Middle frontal gyrus (tissue), 1 donor: ENCODE measurements at regions not wholly inside any gene's neighbourhood (a gene's known extent, or its start where the extent isn't known, plus 50 kb on each side); places are given as distances from the start of the nearest gene placed in this dataset.
"Not testable (repeated sequence)": the region's sequence is repeated elsewhere in the genome, so short reads cannot be mapped to it uniquely, and the experiment has no call there.

Source experiments
- DNase-seq: peaks from one replicate; pipeline ENCODE4 v3.0.0-alpha.2; 2015; ENCODE audit warnings: low spot score; ENCODE audit errors: extremely low spot score

DNA sequence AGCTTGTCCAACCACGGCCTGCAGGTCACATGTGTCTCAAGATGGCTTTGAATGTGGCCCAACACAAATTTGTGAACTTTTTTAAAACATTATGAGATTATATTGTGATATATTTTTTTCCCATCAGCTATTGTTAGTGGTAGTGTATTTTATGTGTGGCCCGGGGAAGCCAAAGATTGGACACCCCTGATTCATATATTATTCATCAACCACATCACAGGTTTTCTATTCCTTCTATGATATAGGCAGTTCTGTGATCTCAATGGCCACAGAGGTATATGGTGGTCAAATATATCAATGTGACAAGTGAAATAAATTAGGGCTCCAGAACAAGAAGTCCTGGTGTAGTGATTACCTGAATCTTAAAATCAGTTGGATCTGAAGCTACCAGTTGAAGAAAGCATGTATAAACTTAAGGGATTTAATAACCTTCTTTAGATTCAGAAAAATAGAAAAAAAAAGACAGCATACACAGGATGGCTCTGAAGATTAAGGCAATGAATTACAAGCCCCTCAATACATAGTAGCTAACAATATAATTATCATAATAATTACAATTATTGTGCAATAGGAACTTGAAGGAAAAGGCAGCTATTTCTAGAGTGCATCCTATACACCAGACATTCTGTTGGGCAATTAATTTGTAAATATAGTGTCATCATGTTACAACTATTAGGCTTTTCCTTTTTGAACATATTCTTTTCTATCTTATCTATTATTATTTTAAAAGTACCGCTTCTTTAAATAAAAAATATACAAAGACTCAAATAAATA lies 530.4 kb upstream of the PTPRD start:
- no peak for DNase-seq

DNA sequence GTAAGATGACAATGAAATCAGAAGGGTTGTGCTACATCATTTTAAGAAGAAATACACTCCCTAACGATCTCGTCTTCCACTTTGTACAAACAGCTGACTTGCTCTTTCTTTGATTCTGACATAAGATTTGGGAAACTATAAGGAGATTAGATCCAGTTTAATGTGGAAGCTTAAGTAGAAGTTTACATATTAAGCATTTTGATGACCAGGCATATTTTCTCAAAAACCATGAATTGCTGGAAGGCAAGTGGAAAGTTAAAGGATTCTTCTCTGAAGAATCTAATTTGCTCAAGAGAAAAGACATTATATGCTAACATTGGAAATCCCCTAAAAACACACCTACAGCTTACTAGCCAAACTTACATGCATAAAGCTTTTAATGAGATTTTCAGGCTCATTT lies 531.9 kb upstream of the PTPRD start:
- DNase-seq = no peak

DNA sequence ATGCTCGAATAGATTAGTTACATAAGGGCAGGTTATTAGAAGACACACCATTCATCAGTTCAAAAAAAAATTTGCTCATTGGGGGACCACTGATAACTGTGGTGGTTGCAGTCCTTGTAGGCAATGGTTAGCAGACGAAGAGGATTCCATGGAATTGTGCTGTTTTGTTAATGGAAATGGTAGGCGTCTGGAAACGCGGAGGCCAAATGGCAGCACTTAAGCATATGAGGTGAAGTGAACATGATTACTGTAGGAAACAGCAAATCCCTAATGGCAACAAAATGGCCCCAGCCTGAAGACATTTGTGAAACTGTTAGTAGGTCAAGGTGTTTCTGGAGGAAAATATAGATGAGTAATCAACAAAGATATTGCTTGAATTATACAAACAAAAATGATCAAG lies 535.4 kb upstream of the PTPRD start:
- no peak for DNase-seq

DNA sequence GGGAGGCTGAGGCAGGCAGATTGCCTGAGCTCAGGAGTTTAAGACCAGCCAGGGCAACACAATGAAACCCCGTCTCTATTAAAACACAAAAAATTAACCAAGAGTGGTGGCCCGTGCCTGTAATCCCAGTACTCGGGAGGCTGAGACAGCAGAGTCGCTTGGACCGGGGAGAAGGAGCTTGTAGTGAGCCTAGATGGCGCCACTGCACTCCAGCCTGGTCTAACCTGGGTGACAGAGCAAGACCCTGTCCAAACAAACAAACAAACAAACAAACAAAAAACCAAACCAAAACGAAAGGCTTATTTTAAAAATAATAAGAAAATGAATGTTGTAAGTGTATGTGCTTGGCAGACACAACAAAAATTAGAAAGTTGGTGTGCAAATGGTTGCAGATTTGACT lies 536.3 kb upstream of the PTPRD start:
- DNase-seq = no peak

DNA sequence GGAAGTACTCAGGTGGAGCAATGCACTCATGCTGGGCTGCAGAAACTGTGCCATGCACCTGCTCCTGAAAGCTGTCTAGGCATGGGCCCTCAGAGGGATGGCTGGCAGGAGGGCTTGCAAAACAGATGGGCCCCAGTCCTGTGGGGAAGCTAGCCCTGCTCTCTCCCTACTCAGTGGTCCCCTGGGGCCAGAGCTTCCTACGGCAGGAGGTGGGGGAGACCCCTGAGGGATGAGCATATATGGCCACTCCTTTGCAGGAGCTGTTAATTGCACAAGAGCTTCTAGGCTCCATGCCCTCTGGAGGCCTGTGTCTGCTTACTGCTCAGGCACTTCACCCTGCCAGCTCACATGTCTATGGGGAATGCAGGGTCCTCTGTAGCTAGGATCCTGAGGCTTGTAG lies 545.3 kb upstream of the PTPRD start:
- no peak for DNase-seq

DNA sequence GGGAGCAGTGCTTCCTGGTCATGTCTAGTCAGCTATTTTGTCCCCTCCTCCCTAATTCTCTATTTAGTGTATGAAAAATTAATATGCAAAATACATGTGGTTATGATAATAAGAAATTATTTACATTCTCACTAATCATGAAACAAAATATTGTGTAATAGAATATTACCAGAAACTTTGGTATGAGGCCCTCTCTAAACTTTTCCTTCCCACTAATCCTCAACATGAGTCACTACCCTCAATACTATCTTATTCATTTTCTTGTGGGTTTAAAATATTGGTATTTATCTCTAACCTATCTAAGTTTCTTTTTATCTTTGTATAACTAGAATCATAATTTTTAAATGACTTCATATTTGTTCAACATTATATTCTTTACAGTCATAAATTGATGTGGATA lies 545.9 kb upstream of the PTPRD start:
- DNase-seq = no peak

DNA sequence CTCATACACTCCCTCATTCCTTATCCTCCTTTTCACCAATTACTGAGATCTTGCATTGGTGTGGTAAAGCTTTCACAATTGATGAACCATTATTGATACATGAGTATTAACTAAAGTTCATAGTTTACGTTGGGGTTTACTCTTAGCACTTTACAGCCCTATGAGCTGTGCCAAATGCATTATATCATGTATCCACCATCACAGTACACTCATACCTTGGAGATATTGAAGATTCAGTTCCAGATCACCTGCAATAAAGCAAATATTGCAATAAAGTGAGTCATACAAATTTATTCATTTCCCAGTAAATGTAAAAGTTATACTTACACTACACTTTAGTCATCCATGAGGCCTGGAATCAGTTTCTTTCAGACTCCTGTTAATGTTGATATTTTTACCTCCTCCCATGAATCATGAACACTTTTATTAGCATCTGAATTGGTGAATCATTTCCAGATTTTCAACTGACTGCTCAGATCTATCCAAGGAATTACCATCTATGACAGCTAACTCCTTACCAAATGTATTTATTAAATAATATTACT lies 546.6 kb upstream of the PTPRD start:
- no peak for DNase-seq

DNA sequence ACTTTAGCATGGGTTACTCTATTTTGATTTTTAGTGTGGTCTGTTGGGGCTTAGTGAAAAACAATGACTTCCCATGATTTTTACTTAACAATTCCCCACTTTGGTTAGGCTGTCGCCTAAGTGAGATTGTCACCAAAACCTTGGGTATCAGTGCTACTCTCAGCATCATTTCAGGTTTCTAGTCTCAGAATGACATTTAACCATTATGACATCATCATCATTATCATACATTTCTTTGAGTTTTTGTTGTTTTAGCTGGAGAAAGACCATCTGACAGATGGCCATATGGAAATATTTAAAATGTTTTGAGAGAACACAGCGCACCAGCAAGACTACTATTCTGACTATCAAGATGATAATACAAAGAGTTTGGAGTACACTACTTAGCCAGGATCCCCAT lies 551.0 kb upstream of the PTPRD start:
- no peak for DNase-seq

DNA sequence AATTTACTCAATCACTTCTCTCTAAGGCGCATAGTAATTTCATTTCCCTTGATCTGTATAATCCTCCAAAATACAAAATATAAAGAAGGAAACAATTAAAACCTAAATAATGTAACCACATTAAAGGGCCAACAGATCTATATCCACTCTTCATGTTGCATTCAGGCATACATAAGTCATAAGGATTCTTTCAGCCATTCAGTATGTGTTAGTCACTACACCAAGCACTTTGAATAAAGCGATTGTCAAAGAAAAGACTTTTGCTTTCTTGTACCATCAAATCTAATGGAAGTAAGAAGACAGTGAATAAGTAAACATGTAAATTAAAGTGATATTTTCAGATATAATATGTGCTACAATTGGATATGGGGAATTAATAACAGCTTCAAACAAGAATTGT lies 569.2 kb upstream of the PTPRD start:
- no peak for DNase-seq

DNA sequence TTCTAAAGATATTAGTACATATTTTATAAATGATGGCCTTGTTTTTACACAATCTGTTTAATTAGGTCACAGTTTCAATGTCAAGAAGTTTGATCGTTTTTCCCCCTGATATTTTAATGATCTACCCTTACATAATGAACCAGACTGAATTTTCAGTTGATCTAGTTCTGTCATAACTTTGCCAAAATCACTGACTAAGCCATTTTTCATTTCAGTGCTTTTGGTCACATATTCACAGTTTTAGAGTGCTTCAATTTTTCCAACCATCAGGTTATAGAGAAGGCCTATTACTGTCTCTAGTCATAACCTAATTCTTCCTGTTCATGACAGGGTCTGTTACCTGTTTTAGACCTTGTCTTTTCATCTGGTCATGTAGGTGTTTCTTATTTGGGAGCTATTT lies 577.9 kb upstream of the PTPRD start:
- no peak for DNase-seq

DNA sequence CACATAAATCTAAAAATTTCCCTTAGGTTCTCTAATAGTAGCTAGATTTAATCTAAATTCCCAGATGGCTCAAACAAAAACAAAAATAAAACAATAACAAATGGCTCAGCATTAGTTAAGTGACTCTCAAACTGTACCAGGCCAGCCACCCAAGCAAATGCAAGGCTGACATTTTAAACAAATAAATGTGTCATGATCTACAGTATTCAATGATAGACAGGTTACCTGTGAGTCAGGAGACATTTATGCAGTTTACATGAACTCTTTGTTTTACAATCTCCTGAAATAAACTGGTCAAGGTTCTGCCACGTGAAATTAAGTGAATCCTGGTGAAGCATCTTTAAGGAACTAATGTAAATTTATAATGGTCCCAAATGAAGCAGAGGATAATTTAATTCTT lies 580.2 kb upstream of the PTPRD start:
- DNase-seq = no peak

DNA sequence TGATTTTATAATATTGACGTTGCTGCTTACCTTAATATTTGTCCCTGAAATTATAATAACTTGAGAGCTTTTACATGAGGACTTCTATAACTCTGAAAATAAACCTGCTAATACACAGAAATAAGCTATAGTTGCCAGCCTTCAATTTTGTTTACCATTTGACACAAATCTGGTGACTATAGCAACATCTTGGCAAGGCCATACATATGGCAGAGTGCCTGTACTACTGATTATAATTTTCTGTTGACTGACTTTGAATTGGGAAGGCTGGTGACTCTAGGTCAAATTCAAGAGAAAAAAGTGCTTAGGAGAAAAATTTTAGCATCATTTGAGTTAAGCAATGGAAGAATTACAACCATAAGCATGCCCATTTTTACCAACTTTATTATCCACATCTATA lies 581.4 kb upstream of the PTPRD start:
- no peak for DNase-seq

DNA sequence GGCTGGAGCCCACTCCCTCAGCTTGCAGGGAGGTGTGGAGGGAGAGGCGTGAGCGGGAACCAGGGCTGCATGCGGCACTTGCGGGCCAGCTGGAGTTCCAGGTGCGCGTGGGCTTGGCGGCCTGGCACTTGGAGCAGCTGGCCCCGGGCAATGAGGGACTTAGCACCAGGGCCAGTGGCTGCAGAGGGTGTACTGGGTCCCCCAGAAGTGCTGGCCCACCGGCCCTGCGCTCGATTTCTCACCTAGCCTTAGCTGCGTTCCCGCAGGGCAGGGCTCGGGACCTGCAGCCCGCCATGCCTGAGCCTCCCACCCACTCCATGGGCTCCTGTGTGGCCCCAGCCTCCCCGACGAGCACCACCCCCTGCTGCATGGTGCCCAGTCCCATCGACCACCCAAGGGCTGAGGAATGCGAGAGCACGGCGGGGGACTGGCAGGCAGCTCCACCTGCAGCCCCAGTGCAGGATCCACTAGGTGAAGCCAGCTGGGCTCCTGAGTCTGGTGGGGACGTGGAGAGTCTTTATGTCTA lies 584.1 kb upstream of the PTPRD start:
- DNase-seq = not testable (repeated sequence)

DNA sequence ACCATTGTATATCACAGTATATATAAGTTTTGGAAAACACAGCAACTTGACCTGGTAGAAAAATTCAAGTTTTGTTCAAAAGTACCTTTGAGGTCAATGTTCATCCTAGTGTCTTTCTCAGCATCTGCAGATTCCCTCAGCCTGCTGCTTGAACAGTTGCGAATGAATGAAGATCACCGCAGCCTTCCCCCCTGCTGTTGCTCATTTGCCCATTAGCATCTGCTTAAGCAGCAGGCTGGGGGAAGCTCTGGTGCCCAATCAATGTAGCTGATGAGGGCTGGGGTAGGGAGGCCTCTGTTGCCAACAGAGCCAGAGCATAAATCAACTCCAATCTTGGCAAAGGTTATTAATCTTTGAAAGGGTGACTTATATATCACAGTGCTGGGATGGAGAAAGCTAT lies 586.5 kb upstream of the PTPRD start:
- DNase-seq = no peak

DNA sequence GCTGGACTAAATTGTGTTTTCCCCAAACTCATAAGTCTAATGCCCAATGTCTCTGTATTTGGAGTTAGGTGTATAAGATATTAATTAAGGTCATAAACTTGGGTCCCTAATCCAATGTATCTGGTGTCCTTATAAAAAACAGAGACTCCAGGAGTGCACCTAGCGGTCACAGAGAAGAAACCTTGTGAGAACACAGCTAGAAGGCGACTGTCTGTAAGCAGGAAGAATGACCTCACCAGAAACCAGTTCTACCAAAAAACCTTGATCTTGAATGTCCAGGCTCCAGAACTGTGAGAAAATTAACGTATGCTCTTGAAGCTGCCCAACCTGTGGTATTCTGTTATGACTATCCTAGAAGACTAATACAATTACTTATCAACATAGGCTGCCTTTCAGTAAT lies 591.7 kb upstream of the PTPRD start:
- no peak for DNase-seq

DNA sequence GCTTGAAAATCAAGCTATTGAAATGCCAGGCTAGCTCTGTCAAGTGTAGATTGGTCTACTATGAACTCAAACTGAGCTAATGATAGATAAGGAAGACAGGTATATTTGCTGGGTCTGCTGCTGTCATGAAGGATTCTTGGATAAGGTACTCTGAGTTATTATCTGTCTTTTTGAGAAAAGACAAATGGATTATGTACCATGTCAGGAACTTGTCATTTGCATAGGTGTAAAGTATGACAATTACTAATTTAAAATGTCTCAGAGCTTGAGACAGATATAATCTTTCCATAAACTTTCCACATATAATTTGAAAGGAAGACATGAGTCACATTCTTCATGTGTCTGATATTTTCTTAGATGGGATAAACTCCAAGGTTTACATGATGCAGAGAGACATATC lies 594.1 kb upstream of the PTPRD start:
- no peak for DNase-seq

DNA sequence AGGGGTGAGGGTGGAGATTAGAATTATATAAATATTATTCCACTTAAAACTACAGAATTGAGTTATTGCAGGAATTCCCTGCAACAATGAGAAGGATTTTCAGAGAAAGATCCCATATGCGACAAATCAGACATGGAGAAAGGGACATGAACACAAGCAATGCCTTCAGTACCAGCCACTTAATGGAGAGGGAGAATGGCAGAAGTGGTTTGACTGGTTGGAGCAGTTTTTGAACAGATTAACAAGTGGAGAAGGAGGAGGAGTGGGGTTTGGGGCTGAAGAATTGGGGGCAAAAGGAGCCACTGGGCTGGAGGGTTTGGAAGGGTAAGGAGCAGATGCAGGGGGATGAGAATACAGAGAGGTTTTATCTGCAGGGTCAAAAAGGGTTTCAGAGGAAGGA lies 620.9 kb upstream of the PTPRD start:
- DNase-seq = no peak

DNA sequence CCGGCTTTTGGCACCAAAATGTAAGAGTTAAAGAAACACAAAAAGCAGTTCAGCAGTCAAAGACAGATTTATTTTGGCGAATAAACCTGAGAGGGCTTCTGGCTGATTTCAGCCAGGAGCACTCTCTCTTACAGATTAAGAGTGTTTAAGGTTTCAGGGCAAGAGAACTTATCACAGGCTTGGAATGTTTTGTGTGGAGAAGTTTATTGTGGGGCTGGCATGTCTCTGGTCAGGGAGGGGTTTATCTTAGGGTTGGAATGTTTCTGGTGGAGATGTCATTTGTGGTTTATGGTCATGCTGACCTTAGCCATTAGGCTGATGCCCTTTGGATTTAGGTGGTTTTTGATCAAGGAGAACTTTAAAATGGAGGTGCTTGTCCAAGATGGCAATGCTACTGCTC lies 622.3 kb upstream of the PTPRD start:
- DNase-seq = no peak

DNA sequence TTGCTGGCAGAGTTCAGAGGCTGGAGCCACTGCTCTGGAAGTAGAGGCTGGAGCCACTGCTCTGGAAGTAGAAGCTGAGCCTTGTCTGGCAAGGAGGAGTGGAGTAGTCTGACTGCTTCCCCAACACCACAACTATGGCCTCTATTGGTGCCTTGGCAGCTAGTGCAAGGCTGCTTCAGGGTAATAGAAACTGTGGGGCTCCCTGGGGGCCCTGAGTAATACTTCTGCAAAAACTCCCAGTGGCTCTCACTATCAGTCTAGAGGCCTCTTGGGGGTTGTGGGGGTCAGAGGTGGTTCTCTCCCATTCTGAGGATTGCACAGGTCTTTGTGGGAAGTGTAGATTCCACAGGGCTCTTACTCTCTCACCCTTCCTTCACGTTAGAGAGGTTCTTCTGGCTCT lies 629.0 kb upstream of the PTPRD start:
- DNase-seq = no peak

DNA sequence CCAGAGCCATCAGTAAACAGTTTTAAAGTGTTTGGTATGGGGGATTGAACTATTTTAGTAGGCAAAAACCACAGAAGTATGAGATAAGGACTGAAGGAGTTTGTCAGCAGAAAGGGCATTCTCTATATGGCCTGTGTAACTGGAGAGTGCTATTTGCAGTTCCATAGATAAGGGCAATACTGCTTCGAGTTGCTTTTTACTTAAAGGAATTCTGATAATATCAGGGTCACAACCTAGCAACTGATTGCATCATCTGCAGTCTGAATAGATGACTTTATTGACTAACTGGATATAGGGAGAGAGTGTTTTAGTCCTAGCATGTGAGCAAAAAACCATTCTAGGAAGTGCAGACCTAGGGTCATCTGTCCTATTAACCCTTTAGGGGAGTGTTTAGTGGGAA lies 645.2 kb upstream of the PTPRD start:
- DNase-seq = no peak

DNA sequence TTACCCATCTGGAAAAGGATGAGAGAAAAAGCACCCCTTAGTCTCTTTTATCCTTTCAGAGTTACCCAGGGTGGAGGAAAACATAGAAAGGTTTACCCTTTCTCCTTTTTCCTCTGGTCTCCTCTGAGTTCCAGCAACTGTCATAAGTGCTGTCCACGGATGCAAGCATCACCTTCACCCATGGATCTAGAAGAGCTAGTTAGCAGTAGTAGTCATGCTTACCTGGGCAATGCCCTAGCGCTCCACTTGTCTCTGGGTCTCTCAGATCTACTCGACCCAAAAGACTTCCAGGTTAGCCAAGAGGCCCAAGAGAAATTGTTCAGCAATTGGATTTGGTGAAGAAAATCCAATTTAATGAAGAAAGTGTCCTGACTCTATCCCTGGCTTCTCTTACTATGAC lies 656.2 kb upstream of the PTPRD start:
- DNase-seq = no peak

DNA sequence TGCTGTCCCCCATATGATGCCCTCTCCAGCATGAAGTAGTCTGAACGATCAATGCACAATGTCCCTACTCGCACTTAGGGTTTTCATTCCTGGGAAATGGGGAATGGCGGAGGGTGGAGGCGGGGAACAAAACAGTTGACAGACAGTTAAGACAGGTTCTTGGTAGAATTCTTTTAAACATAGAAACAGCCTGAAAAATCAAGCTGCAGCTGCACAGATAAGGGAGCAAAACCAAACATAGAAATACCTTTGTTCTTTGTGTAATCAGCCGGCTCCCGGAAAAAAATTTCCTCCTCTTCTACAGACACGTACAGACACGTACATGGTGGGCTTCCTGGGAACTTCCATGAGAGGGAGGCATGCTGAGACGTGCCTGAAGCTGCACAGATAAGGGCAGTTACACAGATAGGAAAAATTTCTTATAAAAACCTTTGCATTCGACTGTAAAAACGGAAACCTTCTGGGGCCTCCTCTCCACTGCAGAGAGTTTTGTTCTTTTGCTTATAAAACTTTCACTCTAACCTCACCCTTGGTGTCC lies 662.4 kb upstream of the PTPRD start:
- no peak for DNase-seq

DNA sequence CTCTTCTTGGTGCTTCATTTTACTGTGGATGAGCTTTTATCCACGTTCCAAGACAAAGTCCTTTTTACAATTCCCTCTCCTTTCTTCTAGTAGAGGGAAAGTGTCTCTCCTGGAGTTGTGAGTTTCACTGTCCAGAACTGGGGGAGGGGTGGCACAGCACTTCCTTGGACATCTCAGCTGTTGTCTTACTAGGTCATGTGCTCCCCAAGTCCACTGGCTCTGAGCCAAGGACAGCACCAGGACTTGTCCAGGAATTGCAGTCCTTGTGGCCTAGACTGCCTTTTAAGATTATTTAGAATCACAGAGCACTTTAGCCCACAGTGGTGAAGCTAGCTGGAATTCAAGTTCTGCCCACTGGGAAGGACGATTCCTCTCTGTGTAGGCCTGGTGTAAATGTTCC lies 700.2 kb upstream of the PTPRD start:
- DNase-seq = no peak
